HEK293 (cell line): ENCODE measurements at regions not wholly inside any gene's neighbourhood (a gene's known extent, or its start where the extent isn't known, plus 50 kb on each side); places are given as distances from the start of the nearest gene placed in this dataset.

Experiments
- CTCF ChIA-PET: fragments of 350-600 bp; formaldehyde crosslinking; extraction: SDS; loops from one replicate; lab custom pipeline; 2021; ENCODE audit warnings: antibody characterized with exemption; lab: Yijun Ruan, JAX
- POLR2A ChIA-PET: fragments of 300-600 bp; formaldehyde crosslinking; extraction: SDS; loops from one replicate; lab custom pipeline; 2020; ENCODE audit warnings: antibody characterized with exemption, inconsistent platforms; lab: Yijun Ruan, JAX
- H3K27ac ChIP-seq: fragments of 200-500 bp; sonication (Bioruptor generic); 2 replicates; pipeline ENCODE4 v1.5.1; 2014; ENCODE audit warnings: low read depth, low read length, control low read depth, inconsistent platforms; ENCODE audit errors: extremely low read depth
- H3K36me3 ChIP-seq, 2 experiments: fragments of 200-500 bp in 1 of 2; sonication (Bioruptor generic) in 1 of 2; 1 replicate in 1 of 2; 2 replicates in 1 of 2; pipeline ENCODE4 v1.5.1; 2014 to 2017; ENCODE audit warnings: inconsistent platforms in 2 of 2, low read length in 2 of 2; ENCODE audit not compliant: control insufficient read depth in 2 of 2, insufficient read depth in 1 of 2
- H3K4me1 ChIP-seq: fragments of 200-500 bp; sonication (Bioruptor generic); 2 replicates; pipeline ENCODE4 v1.5.1; 2014; ENCODE audit warnings: mild to moderate bottlenecking, low read length, inconsistent platforms; ENCODE audit not compliant: control insufficient read depth, insufficient read depth
- H3K4me3 ChIP-seq: 2 replicates; pipeline ENCODE4 v1.5.1; 2011; ENCODE audit warnings: low read depth, mild to moderate bottlenecking, control low read depth, low read length, moderate library complexity
- H3K9me3 ChIP-seq: fragments of 200-500 bp; sonication (Bioruptor generic); 2 replicates; pipeline ENCODE4 v1.5.1; 2014; ENCODE audit warnings: low read depth, low read length, inconsistent platforms; ENCODE audit not compliant: control insufficient read depth, insufficient read depth
- BCL11A ChIP-seq: fragments of 450-650 bp; formaldehyde crosslinking; IDR thresholded peaks from 2 replicates; pipeline ENCODE4 v1.5.1; 2016; ENCODE audit warnings: low read depth, missing biosample characterization, missing genetic modification characterization
- ELK4 ChIP-seq: IDR thresholded peaks from 2 replicates; pipeline ENCODE4 v1.6.1; 2011; ENCODE audit warnings: mild to moderate bottlenecking, low read depth, low read length, borderline replicate concordance
- HOXA7 ChIP-seq: sonication (generic); formaldehyde crosslinking; IDR thresholded peaks from 2 replicates; pipeline ENCODE4 v1.8.1; 2022; ENCODE audit warnings: missing genetic modification reagents, borderline replicate concordance
- INSM2 ChIP-seq: fragments of 450-650 bp; formaldehyde crosslinking; IDR thresholded peaks from 2 replicates; pipeline ENCODE4 v1.5.1; 2016; ENCODE audit warnings: missing biosample characterization, missing genetic modification characterization
- KLF9 ChIP-seq: fragments of 450-650 bp; formaldehyde crosslinking; IDR thresholded peaks from 2 replicates; pipeline ENCODE4 v1.5.1; 2016; ENCODE audit warnings: missing biosample characterization, missing genetic modification characterization, low read depth
- PBX3 ChIP-seq: sonication (generic); formaldehyde crosslinking; IDR thresholded peaks from 2 replicates; pipeline ENCODE4 v1.8.1; 2022; ENCODE audit warnings: mild to moderate bottlenecking, moderate library complexity, missing genetic modification reagents
- SETDB1 ChIP-seq: IDR thresholded peaks from one replicate; pipeline ENCODE4 v1.6.1; 2017; ENCODE audit warnings: mild to moderate bottlenecking, low read length, moderate library complexity, mixed read lengths; ENCODE audit not compliant: insufficient read length
- SP3 ChIP-seq: fragments of 450-650 bp; formaldehyde crosslinking; IDR thresholded peaks from 2 replicates; pipeline ENCODE4 v1.5.1; 2016; ENCODE audit warnings: missing biosample characterization, missing genetic modification characterization
- ZBTB17 ChIP-seq: fragments of 450-650 bp; formaldehyde crosslinking; IDR thresholded peaks from 2 replicates; pipeline ENCODE4 v1.5.1; 2016; ENCODE audit warnings: missing biosample characterization, missing genetic modification characterization
- ZBTB7A ChIP-seq: fragments of 450-650 bp; formaldehyde crosslinking; IDR thresholded peaks from 2 replicates; pipeline ENCODE4 v1.5.1; 2016; ENCODE audit warnings: low read depth, missing biosample characterization, missing genetic modification characterization
- ZNF16 ChIP-seq: fragments of 450-650 bp; formaldehyde crosslinking; IDR thresholded peaks from 2 replicates; pipeline ENCODE4 v1.5.1; 2016; ENCODE audit warnings: low read depth, missing biosample characterization, missing genetic modification characterization
- ZNF211 ChIP-seq: fragments of 450-650 bp; formaldehyde crosslinking; IDR thresholded peaks from 2 replicates; pipeline ENCODE4 v1.5.1; 2016; ENCODE audit warnings: low read depth, missing biosample characterization, missing genetic modification characterization
- ZNF292 ChIP-seq: fragments of 450-650 bp; formaldehyde crosslinking; IDR thresholded peaks from 2 replicates; pipeline ENCODE4 v1.5.1; 2016; ENCODE audit warnings: low read depth, missing biosample characterization, missing genetic modification characterization, borderline replicate concordance
- ZNF335 ChIP-seq: fragments of 450-650 bp; formaldehyde crosslinking; conservative IDR thresholded peaks from 2 replicates; pipeline ENCODE4 v1.5.1; 2016; ENCODE audit warnings: missing biosample characterization, missing genetic modification characterization
- ZNF350 ChIP-seq: fragments of 450-650 bp; formaldehyde crosslinking; IDR thresholded peaks from 2 replicates; pipeline ENCODE4 v1.5.0; 2017; ENCODE audit warnings: missing biosample characterization, mild to moderate bottlenecking, missing genetic modification characterization
- ZNF362 ChIP-seq: fragments of 450-650 bp; formaldehyde crosslinking; IDR thresholded peaks from 2 replicates; pipeline ENCODE4 v1.5.1; 2016; ENCODE audit warnings: missing biosample characterization, missing genetic modification characterization
- ZNF366 ChIP-seq: fragments of 450-650 bp; formaldehyde crosslinking; conservative IDR thresholded peaks from 2 replicates; pipeline ENCODE4 v1.5.1; 2016; ENCODE audit warnings: missing biosample characterization, missing genetic modification characterization
- ZNF501 ChIP-seq: fragments of 450-650 bp; formaldehyde crosslinking; IDR thresholded peaks from 2 replicates; pipeline ENCODE4 v1.5.1; 2016; ENCODE audit warnings: missing biosample characterization, missing genetic modification characterization
- ZNF560 ChIP-seq: fragments of 450-650 bp; formaldehyde crosslinking; IDR thresholded peaks from 2 replicates; pipeline ENCODE4 v1.5.1; 2017; ENCODE audit warnings: missing biosample characterization, missing genetic modification characterization, borderline replicate concordance
- ZNF585B ChIP-seq: fragments of 450-650 bp; formaldehyde crosslinking; IDR thresholded peaks from 2 replicates; pipeline ENCODE4 v1.5.1; 2016; ENCODE audit warnings: missing biosample characterization, missing genetic modification characterization
- ZNF600 ChIP-seq: fragments of 450-650 bp; formaldehyde crosslinking; IDR thresholded peaks from 2 replicates; pipeline ENCODE4 v1.5.1; 2016; ENCODE audit warnings: missing biosample characterization, missing genetic modification characterization
- ZNF626 ChIP-seq: fragments of 450-650 bp; sonication (Bioruptor Pico); formaldehyde crosslinking; IDR thresholded peaks from 2 replicates; pipeline ENCODE4 v1.5.1; 2018; ENCODE audit warnings: missing biosample characterization, missing genetic modification characterization, inconsistent platforms
- ZSCAN18 ChIP-seq: fragments of 450-650 bp; formaldehyde crosslinking; IDR thresholded peaks from 2 replicates; pipeline ENCODE4 v1.5.1; 2016; ENCODE audit warnings: missing biosample characterization, missing genetic modification characterization

GRCh38 chr6:9634776-9635175 lies 780.1 kb downstream of the TFAP2A start (continued):
- TF ChIP-seq INSM2 (no peak), KLF9 (tag by site-specific recombination) (no peak), ZBTB17 (tag by site-specific recombination) (no peak), PBX3 (CRISPR knock-in tag) (no peak)

- CTCF ChIA-PET: no interaction called here
- no peaks in the 10 kb centered on the region for H3K36me3 ChIP-seq
- H3K4me1 ChIP-seq: no peaks in the 10 kb centered on the region
- no peaks in the 10 kb centered on the region for H3K9me3 ChIP-seq
- H3K27ac ChIP-seq: no peak overlapping the region
- POLR2A ChIA-PET: no interaction called here
- H3K4me3 ChIP-seq: no peak overlapping the region
- TF ChIP-seq ZNF211 (no peak), SP3 (tag by site-specific recombination) (no peak), ZNF292 (tag by site-specific recombination) (no peak), PBX3 (CRISPR knock-in tag) (no peak), HOXA7 (CRISPR knock-in tag) (no peak), ZNF585B (tag by site-specific recombination) (no peak), ZNF560 (no peak), ZNF600 (tag by site-specific recombination) (no peak), ZNF366 (no peak), ZNF335 (tag by site-specific recombination) (no peak), ZNF362 (tag by site-specific recombination) (no peak), ELK4 (no peak), ZBTB7A (tag by site-specific recombination) (no peak)
Observed at GRCh38 chr6:9632026-9632425, 782.8 kb downstream of the TFAP2A start.

- TF ChIP-seq ZNF16 (tag by site-specific recombination) (no peak), SETDB1 (no peak), ZSCAN18 (tag by site-specific recombination) (no peak), ZNF501 (no peak), ZNF350 (tag by site-specific recombination) (no peak), ZNF626 (no peak), BCL11A (tag by site-specific recombination) (no peak)
- POLR2A ChIA-PET: no interaction called here
- H3K4me1 ChIP-seq: no peaks in the 10 kb centered on the region
- H3K4me3 ChIP-seq: no peak overlapping the region
- no peaks in the 10 kb centered on the region; the same call in 1 of the 2 replicates for H3K9me3 ChIP-seq
- no peaks in the 10 kb centered on the region for H3K36me3 ChIP-seq
- CTCF ChIA-PET: no interaction called here
- no peak overlapping the region for H3K27ac ChIP-seq
Observed at GRCh38 chr6:9628819-9629218, 786.1 kb downstream of the TFAP2A start.
